ENCODE measurements at regions not wholly inside any gene's neighbourhood (a gene's known extent, or its start where the extent isn't known, plus 50 kb on each side); places are given as distances from the start of the nearest gene placed in this dataset.

DNA sequence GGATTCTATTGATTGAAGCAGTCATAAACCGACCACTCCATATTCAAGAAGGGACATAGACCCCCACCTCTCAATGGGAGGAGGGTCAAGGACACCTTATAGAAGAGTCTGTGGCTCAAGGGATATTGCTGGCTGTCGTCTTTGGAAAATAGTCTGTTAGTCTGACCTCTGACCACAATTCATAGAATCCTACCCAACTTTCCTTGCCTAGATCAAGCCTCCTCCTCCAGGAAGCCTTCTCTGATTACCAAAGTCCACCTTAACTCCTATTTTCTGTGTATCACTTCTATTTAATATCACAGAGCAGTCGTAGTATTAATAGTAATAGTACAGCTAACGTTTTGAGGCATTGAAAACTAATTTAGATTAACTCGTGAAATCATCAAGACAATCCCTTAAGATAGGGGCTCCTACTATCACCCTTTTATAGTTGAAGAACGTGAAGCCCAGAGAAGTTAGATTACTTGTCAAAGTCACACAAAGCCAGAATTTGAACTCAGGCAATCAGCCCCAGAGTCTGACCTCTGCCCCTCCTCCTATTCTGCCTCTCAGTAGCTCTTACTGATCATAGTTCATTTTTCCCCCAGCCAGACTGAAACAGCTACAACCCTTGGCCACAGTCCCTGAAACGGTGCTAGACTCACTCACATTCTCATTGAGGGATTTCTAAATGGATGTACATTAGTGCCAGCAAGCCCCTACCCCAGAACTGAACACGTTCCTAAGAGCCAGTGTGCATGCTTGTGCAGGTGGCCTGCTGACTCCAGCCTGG is 636.6 kb downstream of the MID1IP1 start:
- no peak overlapping the region for H3K27ac ChIP-seq (ENCODE audit: low read depth, low read length)
- H3K9me3 ChIP-seq (ENCODE audit: control insufficient read depth, insufficient read depth, low read length) = no peaks in the 10 kb centered on the region
- TF ChIP-seq, protein P1, sequence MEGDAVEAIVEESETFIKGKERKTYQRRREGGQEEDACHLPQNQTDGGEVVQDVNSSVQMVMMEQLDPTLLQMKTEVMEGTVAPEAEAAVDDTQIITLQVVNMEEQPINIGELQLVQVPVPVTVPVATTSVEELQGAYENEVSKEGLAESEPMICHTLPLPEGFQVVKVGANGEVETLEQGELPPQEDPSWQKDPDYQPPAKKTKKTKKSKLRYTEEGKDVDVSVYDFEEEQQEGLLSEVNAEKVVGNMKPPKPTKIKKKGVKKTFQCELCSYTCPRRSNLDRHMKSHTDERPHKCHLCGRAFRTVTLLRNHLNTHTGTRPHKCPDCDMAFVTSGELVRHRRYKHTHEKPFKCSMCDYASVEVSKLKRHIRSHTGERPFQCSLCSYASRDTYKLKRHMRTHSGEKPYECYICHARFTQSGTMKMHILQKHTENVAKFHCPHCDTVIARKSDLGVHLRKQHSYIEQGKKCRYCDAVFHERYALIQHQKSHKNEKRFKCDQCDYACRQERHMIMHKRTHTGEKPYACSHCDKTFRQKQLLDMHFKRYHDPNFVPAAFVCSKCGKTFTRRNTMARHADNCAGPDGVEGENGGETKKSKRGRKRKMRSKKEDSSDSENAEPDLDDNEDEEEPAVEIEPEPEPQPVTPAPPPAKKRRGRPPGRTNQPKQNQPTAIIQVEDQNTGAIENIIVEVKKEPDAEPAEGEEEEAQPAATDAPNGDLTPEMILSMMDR (IDR thresholded peaks at IDR 0.05; ENCODE audit: low read depth, low read length, poor library complexity, severe bottlenecking) = no peak
- no peak overlapping the region for H3K4me2 ChIP-seq (ENCODE audit: low read length)
- H3K27me3 ChIP-seq (ENCODE audit: control insufficient read depth, low read length) = no peaks in the 10 kb centered on the region
- H3K4me1 ChIP-seq (ENCODE audit: control insufficient read depth, low read length) = no peaks in the 10 kb centered on the region
- no peaks in the 10 kb centered on the region for H3F3A ChIP-seq (ENCODE audit: control insufficient read depth, insufficient read depth)
- H3K9me2 ChIP-seq (replicated peaks; ENCODE audit: control insufficient read depth, low read length) = no peaks in the 10 kb centered on the region
- no peaks in the 10 kb centered on the region for H3K79me2 ChIP-seq (ENCODE audit: control insufficient read depth, low read length)
- H4K20me1 ChIP-seq (ENCODE audit: control insufficient read depth, insufficient read depth, low read depth, low read length) = no peaks in the 10 kb centered on the region
- no peaks in the 10 kb centered on the region for H3K36me3 ChIP-seq (ENCODE audit: control insufficient read depth, low read length)
- no peak overlapping the region for H3K4me3 ChIP-seq (ENCODE audit: low read length)

DNA sequence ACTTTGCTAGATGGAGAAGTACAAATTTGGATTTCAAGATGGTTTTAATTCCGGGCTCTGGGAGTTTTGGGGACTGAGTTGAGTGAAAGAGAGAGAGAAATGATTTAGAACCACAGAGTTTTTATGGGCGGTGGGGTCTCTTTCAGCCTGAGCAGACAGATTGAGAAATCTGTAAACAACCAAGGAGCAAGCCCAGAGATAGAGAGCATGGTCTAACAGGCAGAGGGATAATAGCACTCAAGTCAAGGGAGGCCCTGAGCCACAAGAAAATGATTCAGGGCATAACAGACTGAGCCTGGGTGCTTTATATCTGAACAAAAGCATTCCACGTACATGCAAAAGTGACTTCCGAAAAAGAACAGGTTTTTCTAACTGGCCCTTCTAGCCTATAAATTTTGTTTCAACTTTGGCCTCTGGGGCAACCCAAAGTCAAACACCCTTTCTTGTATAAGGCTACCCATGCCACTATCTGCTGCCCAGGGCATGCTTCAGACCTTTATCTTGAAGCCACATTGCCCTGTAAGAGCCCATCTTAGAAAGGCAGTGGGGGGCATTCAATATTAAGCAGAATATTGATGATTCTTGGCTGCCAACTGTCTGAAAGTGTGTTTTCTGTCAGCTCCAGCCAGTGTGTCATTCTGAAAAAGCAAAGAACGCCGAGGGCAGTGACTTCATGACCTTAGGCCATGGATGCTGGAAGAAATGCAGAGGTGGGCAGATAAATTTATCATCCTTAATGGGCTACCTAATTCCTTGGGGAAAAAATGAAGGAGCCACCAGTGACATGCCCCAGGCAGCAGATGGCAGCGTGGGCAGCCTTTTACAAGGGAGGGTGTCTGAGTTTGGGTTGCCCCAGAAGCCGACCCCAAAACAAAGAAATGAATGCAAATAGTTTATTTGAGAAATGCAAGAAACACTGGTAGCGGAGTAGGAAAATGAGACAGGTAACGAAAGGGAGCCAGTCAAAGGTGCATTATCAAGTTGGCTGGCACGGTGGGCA is 637.6 kb downstream of the MID1IP1 start:
- Histone ChIP-seq H3K9me3 (ENCODE audit: control insufficient read depth, insufficient read depth, low read length) (no peaks in the 10 kb centered on the region), H4K20me1 (ENCODE audit: control insufficient read depth, insufficient read depth, low read depth, low read length) (no peaks in the 10 kb centered on the region), H3K79me2 (ENCODE audit: control insufficient read depth, low read length) (no peaks in the 10 kb centered on the region), H3K4me2 (ENCODE audit: low read length) (no peak overlapping the region), H3K27me3 (ENCODE audit: control insufficient read depth, low read length) (no peaks in the 10 kb centered on the region), H3K36me3 (ENCODE audit: control insufficient read depth, low read length) (no peaks in the 10 kb centered on the region), H3K9me2 (replicated peaks; ENCODE audit: control insufficient read depth, low read length) (no peaks in the 10 kb centered on the region), H3K4me3 (ENCODE audit: low read length) (no peak overlapping the region), H3F3A (ENCODE audit: control insufficient read depth, insufficient read depth) (no peaks in the 10 kb centered on the region), H3K4me1 (ENCODE audit: control insufficient read depth, low read length) (no peaks in the 10 kb centered on the region), H3K27ac (ENCODE audit: low read depth, low read length) (no peak overlapping the region)
- TF ChIP-seq, protein P1 (IDR thresholded peaks at IDR 0.05; ENCODE audit: low read depth, low read length, poor library complexity, severe bottlenecking) = no peak
- TF ChIP-seq EZH2phosphoT487 (IDR thresholded peaks at IDR 0.05; ENCODE audit: borderline replicate concordance, low read length) = no peak

DNA sequence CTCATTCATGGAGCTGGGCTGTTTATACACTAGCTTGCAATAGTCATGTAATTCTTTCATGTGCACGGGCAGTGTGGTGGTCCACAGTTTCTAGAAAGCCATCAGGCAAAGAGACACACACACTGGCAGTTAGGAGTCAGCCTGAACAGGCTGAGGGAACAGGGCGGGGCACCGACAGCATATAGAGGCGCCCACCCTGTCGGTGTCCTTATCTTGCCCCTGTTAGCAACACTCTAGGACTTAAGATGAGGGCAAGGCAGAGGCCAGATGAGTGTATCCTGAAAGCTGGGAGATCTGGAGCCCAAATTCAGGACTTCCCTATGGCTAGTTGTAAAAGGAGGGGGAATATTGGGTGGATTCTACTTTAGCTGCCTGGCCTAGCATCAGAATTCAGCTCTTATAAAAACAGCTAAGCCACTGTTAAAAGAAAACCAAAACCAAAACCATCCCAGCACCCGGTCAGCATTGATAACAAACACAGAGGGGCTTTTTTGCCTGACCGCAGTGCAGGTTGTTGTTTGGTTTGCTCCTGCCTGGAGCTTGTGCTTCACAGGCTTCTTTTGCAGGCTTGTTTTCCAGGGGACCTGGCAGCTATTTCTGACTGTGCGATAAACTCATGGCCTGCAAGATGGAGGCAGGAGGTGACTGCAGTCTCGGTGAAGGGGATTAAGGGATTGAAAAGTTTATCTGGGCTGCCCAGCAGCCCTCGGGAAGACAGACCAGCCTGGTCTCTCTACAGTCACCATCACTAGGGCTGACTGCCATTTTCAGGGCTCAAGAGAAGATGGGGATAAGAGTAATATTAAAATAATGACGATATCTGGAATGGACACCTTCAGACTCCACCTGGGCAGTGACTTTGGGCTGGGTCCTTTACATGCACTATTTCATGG is 638.9 kb downstream of the MID1IP1 start:
- no peak overlapping the region for H3K4me3 ChIP-seq (ENCODE audit: low read length)
- H3F3A ChIP-seq (ENCODE audit: control insufficient read depth, insufficient read depth) = no peaks in the 10 kb centered on the region
- H3K27ac ChIP-seq (ENCODE audit: low read depth, low read length) = no peak overlapping the region
- no peaks in the 10 kb centered on the region for H3K9me3 ChIP-seq (ENCODE audit: control insufficient read depth, insufficient read depth, low read length)
- H3K27me3 ChIP-seq (ENCODE audit: control insufficient read depth, low read length) = no peaks in the 10 kb centered on the region
- no peak overlapping the region for H3K4me2 ChIP-seq (ENCODE audit: low read length)
- no peaks in the 10 kb centered on the region for H3K79me2 ChIP-seq (ENCODE audit: control insufficient read depth, low read length)
- no peak for TF ChIP-seq EZH2phosphoT487 (IDR thresholded peaks at IDR 0.05; ENCODE audit: borderline replicate concordance, low read length)
- TF ChIP-seq, protein P1 (IDR thresholded peaks at IDR 0.05; ENCODE audit: low read depth, low read length, poor library complexity, severe bottlenecking) = no peak
- no peaks in the 10 kb centered on the region for H3K9me2 ChIP-seq (replicated peaks; ENCODE audit: control insufficient read depth, low read length)
- H4K20me1 ChIP-seq (ENCODE audit: control insufficient read depth, insufficient read depth, low read depth, low read length) = no peaks in the 10 kb centered on the region
- no peaks in the 10 kb centered on the region for H3K36me3 ChIP-seq (ENCODE audit: control insufficient read depth, low read length)
- no peaks in the 10 kb centered on the region for H3K4me1 ChIP-seq (ENCODE audit: control insufficient read depth, low read length)

All from DOHH2 (cell line).